Right lobe of liver (tissue), 6 donors: ENCODE measurements at regions not wholly inside any gene's neighbourhood (a gene's known extent, or its start where the extent isn't known, plus 50 kb on each side); places are given as distances from the start of the nearest gene placed in this dataset.

Experiments used
- ATAC-seq, 4 donors: fragments of 200-7000 bp; cut with Tn5 transposase; one replicate each; pipeline ENCODE4 v1.9.1; 2020; ENCODE audit warnings: mild to moderate bottlenecking in 4 of 4, moderate library complexity in 4 of 4
- DNase-seq, 3 donors: peaks; one replicate each; pipeline ENCODE4 v3.0.0-alpha.2; 2020
- H3K27ac ChIP-seq, 3 donors: fragments of 200-600 bp; one replicate each; pipeline ENCODE4 v1.8.0; 2022
- H3K27me3 ChIP-seq, 2 donors: fragments of 200-600 bp; one replicate each; pipeline ENCODE4 v1.8.0; 2022
- H3K36me3 ChIP-seq, 4 donors: fragments of 200-600 bp; sonication (generic) in 1 of 4; one replicate each; pipeline versions ENCODE4 v1.5.1 to v1.8.0; 2017 to 2022; ENCODE audit warnings: control low read depth in 1 of 4
- H3K4me1 ChIP-seq, 4 donors: fragments of 200-600 bp; sonication (generic) in 1 of 4; one replicate each; pipeline versions ENCODE4 v1.5.1 to v1.8.0; 2017 to 2022; ENCODE audit warnings: control low read depth in 1 of 4
- H3K4me3 ChIP-seq, 3 donors: fragments of 200-600 bp; one replicate each; pipeline ENCODE4 v1.8.0; 2022
- H3K9me3 ChIP-seq, 4 donors: fragments of 200-600 bp; sonication (generic) in 1 of 4; one replicate each; pipeline versions ENCODE4 v1.5.1 to v1.8.0; 2017 to 2022; ENCODE audit warnings: control low read depth in 1 of 4
- CTCF ChIP-seq, 4 donors: fragments of 200-600 bp in 3 of 4; fragments of 450-650 bp in 1 of 4; IDR thresholded peaks; one replicate each; pipeline versions ENCODE4 v1.5.1 to v1.8.0; 2016 to 2022; ENCODE audit warnings: antibody characterized with exemption in 4 of 4, mild to moderate bottlenecking in 2 of 4
- POLR2A ChIP-seq: fragments of 450-650 bp; IDR thresholded peaks from one replicate; pipeline ENCODE4 v1.6.1; 2017; ENCODE audit warnings: antibody characterized with exemption, mild to moderate bottlenecking
- WGBS: methylation state at CpG from one replicate; pipeline ENCODE4 v1.1.6; 2018; ENCODE audit warnings: low coverage, low lambda C conversion rate; ENCODE audit not compliant: insufficient coverage; ENCODE audit errors: missing lambda C conversion rate; 5-methylcytosine and 5-hydroxymethylcytosine counted together
- intact Hi-C, 2 donors: fragments of 100-400 bp; cut with DNase I; formaldehyde crosslinking; loops; one replicate each; pipeline versions ENCODE4 v1.11.2 to v1.14.1; 2022
- donor health status: DM: no; HTN: yes; CAD: no.
- donor health status: DM: no; HTN: no; CAD: no.
- donor health status: DM: no; HTN: no; CAD: no.
- donor health status: DM: no; HTN: yes; CAD: no.
- donor health status: DM: no; HTN: yes; CAD: no.

GRCh38 chr3:29137601-29138000 is 143.3 kb upstream of the RBMS3 start:
- intact Hi-C loops = no loop called here
- Histone ChIP-seq H3K27me3 (no peaks in the 10 kb centered on the region), H3K36me3 (no peaks in the 10 kb centered on the region), H3K4me1 (no peaks in the 10 kb centered on the region), H3K9me3 (no peaks in the 10 kb centered on the region), H3K4me3 (no peak overlapping the region), H3K27ac (no peak overlapping the region)
- TF ChIP-seq POLR2A = no peak
- TF ChIP-seq CTCF (IDR thresholded peaks at IDR 0.05) = no peak
- 15% methylated on average over 1 of the region's 1 CpG for WGBS
- ATAC-seq (no peak), DNase-seq (no peak)

GRCh38 chr3:29138171-29138570 is 142.7 kb upstream of the RBMS3 start:
- WGBS = 75% methylated on average over 1 of the region's 1 CpG
- ATAC-seq (no peak), DNase-seq (no peak)
- TF ChIP-seq CTCF (IDR thresholded peaks at IDR 0.05) (no peak), POLR2A (no peak)
- Histone ChIP-seq H3K9me3 (no peaks in the 10 kb centered on the region), H3K27me3 (no peaks in the 10 kb centered on the region), H3K27ac (no peak overlapping the region), H3K4me1 (no peaks in the 10 kb centered on the region), H3K4me3 (no peak overlapping the region), H3K36me3 (no peaks in the 10 kb centered on the region)
- intact Hi-C loops = no loop called here

- no peak overlapping the region for H3K27ac ChIP-seq
- H3K27me3 ChIP-seq = no peaks in the 10 kb centered on the region
- no peaks in the 10 kb centered on the region for H3K4me1 ChIP-seq
- no peak for TF ChIP-seq CTCF (IDR thresholded peaks at IDR 0.05)
- no peak for TF ChIP-seq POLR2A
- DNase-seq = no peak
- no peaks in the 10 kb centered on the region for H3K36me3 ChIP-seq
- H3K4me3 ChIP-seq = no peak overlapping the region
- 50% methylated on average over 1 of the region's 1 CpG for WGBS
- H3K9me3 ChIP-seq = no peaks in the 10 kb centered on the region
- no peak for ATAC-seq
- intact Hi-C loops = no loop called here
These were observed 140.2 kb upstream of the RBMS3 start for GRCh38 chr3:29140666-29141065.

- intact Hi-C loops = no loop called here
- Histone ChIP-seq H3K4me3 (no peak overlapping the region), H3K4me1 (no peaks in the 10 kb centered on the region), H3K27me3 (no peaks in the 10 kb centered on the region), H3K27ac (no peak overlapping the region), H3K9me3 (no peaks in the 10 kb centered on the region), H3K36me3 (no peaks in the 10 kb centered on the region)
- DNase-seq = no peak
- no peak for TF ChIP-seq POLR2A
- TF ChIP-seq CTCF (IDR thresholded peaks at IDR 0.05) = no peak
- WGBS = 34% methylated on average over 4 of the region's 4 CpGs
- ATAC-seq = no peak
These were observed 139.5 kb upstream of the RBMS3 start for GRCh38 chr3:29141197-29141917.

GRCh38 chr3:29141918-29142275 is 139.0 kb upstream of the RBMS3 start:
- H3K9me3 ChIP-seq = no peaks in the 10 kb centered on the region
- H3K27me3 ChIP-seq = no peaks in the 10 kb centered on the region
- no peak for DNase-seq
- H3K4me1 ChIP-seq = no peaks in the 10 kb centered on the region
- no peaks in the 10 kb centered on the region for H3K36me3 ChIP-seq
- TF ChIP-seq CTCF (IDR thresholded peaks at IDR 0.05) (no peak), POLR2A (no peak)
- ATAC-seq = no peak
- H3K4me3 ChIP-seq = no peak overlapping the region
- no peak overlapping the region for H3K27ac ChIP-seq
- intact Hi-C loops = no loop called here
- WGBS = 100% methylated on average over 2 of the region's 2 CpGs
